Endothelial cell of umbilical vein (primary cell): ENCODE measurements at regions not wholly inside any gene's neighbourhood (a gene's known extent, or its start where the extent isn't known, plus 50 kb on each side); places are given as distances from the start of the nearest gene placed in this dataset.

Experiments used
- BruUV-seq: library from RNA; stranded (reverse); fragments of 400-500 nt; replicated peaks from 2 replicates; lab custom pipeline; 2021; lab: Mats Ljungman, UMichigan
- CTCF ChIA-PET: fragments of 300-600, 350-600 bp; sonication (Branson Sonifier 250); formaldehyde crosslinking; loops from one replicate; lab custom pipeline; 2021; ENCODE audit warnings: antibody characterized with exemption, inconsistent platforms; lab: Charles Lee
- POLR2A ChIA-PET: fragments of 300-600, 350-600 bp; sonication (Branson Sonifier 250); formaldehyde crosslinking; loops from one replicate; lab custom pipeline; 2021; ENCODE audit warnings: antibody characterized with exemption, inconsistent platforms; lab: Charles Lee
- DNase-seq: peaks from one replicate; pipeline ENCODE4 v3.0.0-alpha.2; 2011; ENCODE audit warnings: low read depth, low spot score
- FAIRE-seq: peaks from 2 replicates; lab custom pipeline; 2011; peaks lifted over from hg19 to GRCh38; lab: Jason Lieb, UNC
- H2AFZ ChIP-seq: 2 replicates; pipeline ENCODE4 v1.6.0; 2012; ENCODE audit warnings: low read depth, low read length, control low read depth, inconsistent platforms
- H3K27ac ChIP-seq: 2 replicates; pipeline ENCODE4 v1.5.1; 2011; ENCODE audit warnings: low read depth, mild to moderate bottlenecking, control low read depth, low read length, moderate library complexity; ENCODE audit not compliant: insufficient read depth
- H3K27me3 ChIP-seq, 2 experiments: 2 replicates each; pipeline versions ENCODE4 v1.6.0 to v1.6.1; 2011; ENCODE audit warnings: low read length in 2 of 2, mixed read lengths in 1 of 2; ENCODE audit not compliant: control insufficient read depth in 2 of 2, insufficient read depth in 2 of 2
- H3K36me3 ChIP-seq, 2 experiments: 2 replicates in 1 of 2; 3 replicates in 1 of 2; pipeline ENCODE4 v1.5.1; 2011; ENCODE audit warnings: low read length in 2 of 2, mild to moderate bottlenecking in 1 of 2, moderate library complexity in 1 of 2; ENCODE audit not compliant: control insufficient read depth in 2 of 2, insufficient read depth in 2 of 2; ENCODE audit errors: extremely low read depth in 1 of 2
- H3K4me1 ChIP-seq: 3 replicates; pipeline ENCODE4 v1.5.1; 2011; ENCODE audit warnings: mild to moderate bottlenecking, low read length; ENCODE audit not compliant: control insufficient read depth, insufficient read depth; ENCODE audit errors: extremely low read depth
- H3K4me2 ChIP-seq: 2 replicates; pipeline ENCODE4 v1.6.1; 2011; ENCODE audit warnings: low read length, control low read depth, mixed read lengths; ENCODE audit not compliant: insufficient read depth
- H3K4me3 ChIP-seq, 3 experiments: fragments of 200-600 bp in 1 of 3; sonication (generic), shearing (Covaris generic) in 1 of 3; replicated peaks in 1 of 3; 2 replicates each; pipeline ENCODE4 v1.5.1; 2011 to 2016; ENCODE audit warnings: control low read depth in 3 of 3, low read length in 3 of 3, mild to moderate bottlenecking in 2 of 3, inconsistent platforms in 1 of 3, low read depth in 1 of 3, moderate library complexity in 1 of 3; ENCODE audit not compliant: insufficient read depth in 1 of 3
- H3K79me2 ChIP-seq: 2 replicates; pipeline ENCODE4 v1.6.0; 2012; ENCODE audit warnings: low read length, inconsistent platforms; ENCODE audit not compliant: control insufficient read depth, insufficient read depth
- H3K9ac ChIP-seq: replicated peaks from 2 replicates; pipeline ENCODE3; 2011; ENCODE audit warnings: low read length, control low read depth; ENCODE audit not compliant: insufficient read depth; ENCODE audit errors: extremely low read depth
- H3K9me1 ChIP-seq: replicated peaks from 3 replicates; pipeline ENCODE4 v1.6.0; 2011; ENCODE audit warnings: mild to moderate bottlenecking, low read length; ENCODE audit not compliant: control insufficient read depth, insufficient read depth; ENCODE audit errors: extremely low read depth
- H3K9me3 ChIP-seq: replicated peaks from 2 replicates; pipeline ENCODE4 v1.5.1; 2012; ENCODE audit warnings: low read length, inconsistent platforms; ENCODE audit not compliant: control insufficient read depth, insufficient read depth
- H4K20me1 ChIP-seq: replicated peaks from 2 replicates; pipeline ENCODE3; 2011; ENCODE audit warnings: mild to moderate bottlenecking, low read length; ENCODE audit not compliant: control insufficient read depth, insufficient read depth; ENCODE audit errors: extremely low read depth
- EZH2 ChIP-seq: IDR thresholded peaks from 2 replicates; pipeline ENCODE4 v1.6.1; 2012; ENCODE audit warnings: borderline replicate concordance, low read depth, mild to moderate bottlenecking, moderate library complexity, low read length, inconsistent platforms; ENCODE audit not compliant: severe bottlenecking
- FOS ChIP-seq: IDR thresholded peaks from 2 replicates; pipeline ENCODE4 v1.6.1; 2011; ENCODE audit warnings: mild to moderate bottlenecking, low read length, moderate library complexity, borderline replicate concordance; ENCODE audit not compliant: insufficient read depth
- GATA2 ChIP-seq: IDR thresholded peaks from 2 replicates; pipeline ENCODE4 v1.7.0; 2011; ENCODE audit warnings: low read depth, mild to moderate bottlenecking, moderate library complexity, mixed read lengths, low read length; ENCODE audit not compliant: insufficient read length, insufficient read depth
- JUN ChIP-seq: IDR thresholded peaks from 2 replicates; pipeline ENCODE4 v1.6.1; 2011; ENCODE audit warnings: borderline replicate concordance, low read depth; ENCODE audit not compliant: insufficient read length, insufficient read depth
- MYC ChIP-seq: IDR thresholded peaks from one replicate; pipeline ENCODE4 v1.6.1; 2011; ENCODE audit warnings: mild to moderate bottlenecking, low read depth, low read length
- POLR2A ChIP-seq: IDR thresholded peaks from 2 replicates; pipeline ENCODE4 v1.6.1; 2012; ENCODE audit warnings: low read depth, mild to moderate bottlenecking, control low read depth, low read length
- POLR2AphosphoS5 ChIP-seq: IDR thresholded peaks from 2 replicates; pipeline ENCODE4 v1.6.1; 2012; ENCODE audit warnings: low read depth, mild to moderate bottlenecking, control low read depth, low read length, moderate library complexity; ENCODE audit not compliant: insufficient read depth
- dilution Hi-C: fragments of 300-500 bp; cut with MboI; formaldehyde crosslinking; loops from one replicate; pipeline ENCODE4 v1.15.0; 2019; ENCODE audit warnings: low sequenced_read_pairs; ENCODE audit not compliant: extremely low pct_ligation_motif_present
- intact Hi-C: fragments of 100-400 bp; cut with micrococcal nuclease; formaldehyde crosslinking; loops from one replicate; pipeline ENCODE4 v1.10.0; 2022
- TF ChIP-seq, protein P1 (sequence below): IDR thresholded peaks from 2 replicates; pipeline ENCODE4 v1.6.1; 2011; ENCODE audit not compliant: insufficient read depth, insufficient read length
- TF ChIP-seq, protein P2 (sequence below), 2 donors: IDR thresholded peaks; 1 replicate in 1 of 2; 2 replicates in 1 of 2; pipeline ENCODE4 v1.5.1; 2011; ENCODE audit warnings: low read length in 2 of 2, mild to moderate bottlenecking in 2 of 2, moderate library complexity in 2 of 2, control low read depth in 1 of 2, inconsistent platforms in 1 of 2, low read depth in 1 of 2; ENCODE audit not compliant: insufficient read depth in 1 of 2; ENCODE audit errors: extremely low read depth in 1 of 2

DNA sequence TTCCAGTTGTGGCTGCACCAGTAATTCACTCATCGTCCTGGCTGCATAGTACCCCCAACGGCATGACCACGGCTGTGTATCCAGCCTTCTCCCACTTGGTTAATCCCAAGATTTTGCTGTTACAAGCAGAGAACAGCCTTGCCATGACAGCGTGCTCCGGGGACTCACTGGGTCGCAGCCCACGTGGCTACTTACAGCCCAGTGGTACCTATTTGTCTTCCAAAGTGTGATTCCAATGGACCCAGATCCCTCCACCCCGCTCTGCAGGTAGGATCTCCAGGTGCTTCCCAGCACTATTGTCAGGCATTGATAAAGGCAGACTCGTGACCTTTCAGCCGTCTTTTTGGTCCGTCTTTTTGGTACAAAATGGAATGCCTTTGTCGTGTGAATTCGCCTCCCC lies 119.0 kb upstream of the FGF3 start:
- Histone ChIP-seq H3K36me3 (no peaks in the 10 kb centered on the region), H3K4me3 (no peak overlapping the region), H3K4me1 (no peaks in the 10 kb centered on the region), H3K4me2 (no peak overlapping the region), H3K27me3 (peaks cover 2 to 5% of the 10 kb centered on the region in 2 experiments), H3K9me3 (no peaks in the 10 kb centered on the region), H3K9me1 (no peaks in the 10 kb centered on the region), H2AFZ (no peak overlapping the region), H3K27ac (no peak overlapping the region), H4K20me1 (no peaks in the 10 kb centered on the region), H3K9ac (no peak overlapping the region), H3K79me2 (no peaks in the 10 kb centered on the region)
- ChIA-PET CTCF (interaction anchor here (1.6 kb wide), 1 partner anchor 20 kb away, joined by 5 read pairs; no protein-coding TSS in a partner anchor), POLR2A (no interaction called here)
- intact Hi-C loops, result no loop called here
- DNase-seq (no peak), FAIRE-seq (no peak)
- BruUV-seq, result no TSS peak
- dilution Hi-C loops, result no loop called here
- TF ChIP-seq, protein P1, sequence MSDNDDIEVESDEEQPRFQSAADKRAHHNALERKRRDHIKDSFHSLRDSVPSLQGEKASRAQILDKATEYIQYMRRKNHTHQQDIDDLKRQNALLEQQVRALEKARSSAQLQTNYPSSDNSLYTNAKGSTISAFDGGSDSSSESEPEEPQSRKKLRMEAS, result no peak
- TF ChIP-seq JUN, result no peak
- no peak for TF ChIP-seq GATA2
- TF ChIP-seq POLR2A, result no peak
- TF ChIP-seq MYC, result no peak
- TF ChIP-seq, protein P2, sequence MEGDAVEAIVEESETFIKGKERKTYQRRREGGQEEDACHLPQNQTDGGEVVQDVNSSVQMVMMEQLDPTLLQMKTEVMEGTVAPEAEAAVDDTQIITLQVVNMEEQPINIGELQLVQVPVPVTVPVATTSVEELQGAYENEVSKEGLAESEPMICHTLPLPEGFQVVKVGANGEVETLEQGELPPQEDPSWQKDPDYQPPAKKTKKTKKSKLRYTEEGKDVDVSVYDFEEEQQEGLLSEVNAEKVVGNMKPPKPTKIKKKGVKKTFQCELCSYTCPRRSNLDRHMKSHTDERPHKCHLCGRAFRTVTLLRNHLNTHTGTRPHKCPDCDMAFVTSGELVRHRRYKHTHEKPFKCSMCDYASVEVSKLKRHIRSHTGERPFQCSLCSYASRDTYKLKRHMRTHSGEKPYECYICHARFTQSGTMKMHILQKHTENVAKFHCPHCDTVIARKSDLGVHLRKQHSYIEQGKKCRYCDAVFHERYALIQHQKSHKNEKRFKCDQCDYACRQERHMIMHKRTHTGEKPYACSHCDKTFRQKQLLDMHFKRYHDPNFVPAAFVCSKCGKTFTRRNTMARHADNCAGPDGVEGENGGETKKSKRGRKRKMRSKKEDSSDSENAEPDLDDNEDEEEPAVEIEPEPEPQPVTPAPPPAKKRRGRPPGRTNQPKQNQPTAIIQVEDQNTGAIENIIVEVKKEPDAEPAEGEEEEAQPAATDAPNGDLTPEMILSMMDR (IDR thresholded peaks at IDR 0.05; ENCODE audit: extremely low read depth in 1 of 2, insufficient read depth in 1 of 2, low read depth in 1 of 2, low read length in 2 of 2), result no peak
- no peak for TF ChIP-seq EZH2
- TF ChIP-seq POLR2AphosphoS5, result no peak
- no peak for TF ChIP-seq FOS
